Naive thymus-derived CD4-positive, alpha-beta T cell (primary cell): ENCODE measurements at regions not wholly inside any gene's neighbourhood (a gene's known extent, or its start where the extent isn't known, plus 50 kb on each side); places are given as distances from the start of the nearest gene placed in this dataset.

Experiments used
- ATAC-seq: fragments of 150-1000 bp; cut with Tn5 transposase; 2 replicates; pipeline ENCODE4 v1.10.0; 2021; ENCODE audit warnings: mild to moderate bottlenecking, moderate library complexity
- CTCF ChIA-PET: fragments of 350-600 bp; sonication (Branson Sonifier 250); formaldehyde crosslinking; loops from one replicate; lab custom pipeline; 2021; ENCODE audit warnings: antibody characterized with exemption; lab: Charles Lee
- POLR2A ChIA-PET: fragments of 350-600 bp; sonication (Branson Sonifier 250); formaldehyde crosslinking; loops from one replicate; lab custom pipeline; 2021; ENCODE audit warnings: antibody characterized with exemption, inconsistent platforms; lab: Charles Lee
- DNase-seq, 9 donors: peaks; one replicate each; pipeline versions ENCODE4 v3.0.0 to v3.0.0-alpha.2; 2020 to 2022; ENCODE audit warnings: mixed read lengths in 1 of 9
- H3K27ac ChIP-seq: one replicate; pipeline ENCODE4 v1.7.0; 2013; ENCODE audit warnings: mild to moderate bottlenecking, low read depth, low read length, moderate library complexity
- H3K27me3 ChIP-seq, 2 donors: one replicate each; pipeline ENCODE4 v1.7.0; 2013; ENCODE audit warnings: low read length in 2 of 2, mild to moderate bottlenecking in 2 of 2, moderate library complexity in 2 of 2; ENCODE audit not compliant: control insufficient read depth in 2 of 2, insufficient read depth in 2 of 2
- H3K36me3 ChIP-seq, 3 experiments: 1 replicate in 2 of 3; 2 replicates in 1 of 3; pipeline ENCODE4 v1.7.0; 2013; ENCODE audit warnings: low read length in 3 of 3, mild to moderate bottlenecking in 3 of 3, moderate library complexity in 1 of 3; ENCODE audit not compliant: insufficient read depth in 3 of 3, control insufficient read depth in 2 of 3
- H3K4me1 ChIP-seq, 2 donors: one replicate each; pipeline ENCODE4 v1.7.0; 2013; ENCODE audit warnings: low read length in 2 of 2, mild to moderate bottlenecking in 2 of 2, moderate library complexity in 1 of 2; ENCODE audit not compliant: control insufficient read depth in 2 of 2, insufficient read depth in 2 of 2
- H3K4me3 ChIP-seq: 2 replicates; pipeline ENCODE4 v1.7.0; 2013; ENCODE audit warnings: mild to moderate bottlenecking, low read length
- H3K9me3 ChIP-seq, 3 experiments: 1 replicate in 2 of 3; 2 replicates in 1 of 3; pipeline ENCODE4 v1.7.0; 2013; ENCODE audit warnings: low read length in 3 of 3; ENCODE audit not compliant: control insufficient read depth in 2 of 3
- H3K27ac Mint-ChIP-seq, 9 donors: one replicate each; pipeline ENCODE4 v1.8.0; 2020 to 2022; ENCODE audit warnings: mixed read lengths in 9 of 9, mild to moderate bottlenecking in 8 of 9, moderate library complexity in 5 of 9, inconsistent platforms in 2 of 9
- H3K27me3 Mint-ChIP-seq, 5 donors: one replicate each; pipeline ENCODE4 v1.8.0; 2021 to 2022; ENCODE audit warnings: mixed read lengths in 5 of 5, mild to moderate bottlenecking in 1 of 5
- H3K36me3 Mint-ChIP-seq, 5 donors: one replicate each; pipeline ENCODE4 v1.8.0; 2020 to 2022; ENCODE audit warnings: mixed read lengths in 5 of 5, mild to moderate bottlenecking in 3 of 5, inconsistent platforms in 1 of 5
- H3K4me1 Mint-ChIP-seq, 7 donors: one replicate each; pipeline ENCODE4 v1.8.0; 2020 to 2022; ENCODE audit warnings: mixed read lengths in 7 of 7, mild to moderate bottlenecking in 3 of 7, inconsistent platforms in 1 of 7
- H3K4me3 Mint-ChIP-seq, 10 donors: one replicate each; pipeline ENCODE4 v1.8.0; 2020 to 2022; ENCODE audit warnings: mild to moderate bottlenecking in 10 of 10, mixed read lengths in 10 of 10, moderate library complexity in 6 of 10, inconsistent platforms in 2 of 10
- H3K9me3 Mint-ChIP-seq, 11 donors: one replicate each; pipeline ENCODE4 v1.8.0; 2020 to 2022; ENCODE audit warnings: mixed read lengths in 11 of 11, mild to moderate bottlenecking in 4 of 11, inconsistent platforms in 1 of 11, moderate library complexity in 1 of 11
- intact Hi-C, 2 donors: fragments of 100-400 bp; cut with micrococcal nuclease; formaldehyde crosslinking; loops; one replicate each; pipeline ENCODE4 v1.15.1; 2023

GRCh38 chr1:195568389-195568788 is 1039.9 kb downstream of the KCNT2 start:
- no peak overlapping the region for H3K27ac ChIP-seq
- Mint-ChIP-seq H3K4me3 (no peak overlapping the region), H3K27me3 (no peaks in the 10 kb centered on the region), H3K4me1 (no peaks in the 10 kb centered on the region), H3K36me3 (no peaks in the 10 kb centered on the region), H3K9me3 (peaks cover 0 to 9% (median 0%) of the 10 kb centered on the region in 11 donors), H3K27ac (no peak overlapping the region)
- no peak for DNase-seq
- ChIA-PET CTCF (no interaction called here), POLR2A (no interaction called here)
- H3K4me3 ChIP-seq = no peak overlapping the region
- no peaks in the 10 kb centered on the region for H3K4me1 ChIP-seq
- ATAC-seq = no peak
- intact Hi-C loops = no loop called here
- no peaks in the 10 kb centered on the region for H3K9me3 ChIP-seq
- H3K27me3 ChIP-seq = no peaks in the 10 kb centered on the region
- H3K36me3 ChIP-seq = no peaks in the 10 kb centered on the region

- no peaks in the 10 kb centered on the region for H3K4me1 ChIP-seq
- no peak overlapping the region for H3K27ac ChIP-seq
- H3K4me1 Mint-ChIP-seq = no peaks in the 10 kb centered on the region
- H3K4me3 ChIP-seq = no peak overlapping the region
- no peaks in the 10 kb centered on the region for H3K9me3 ChIP-seq
- ChIA-PET CTCF (no interaction called here), POLR2A (no interaction called here)
- H3K36me3 ChIP-seq = no peaks in the 10 kb centered on the region
- ATAC-seq = no peak
- no peaks in the 10 kb centered on the region for H3K27me3 ChIP-seq
- intact Hi-C loops = no loop called here
- H3K4me3 Mint-ChIP-seq = peak overlapping the region in 1 of 10 donors; percentile 26
- H3K27ac Mint-ChIP-seq = no peak overlapping the region
- no peaks in the 10 kb centered on the region for H3K36me3 Mint-ChIP-seq
- H3K9me3 Mint-ChIP-seq = peaks cover 0 to 12% (median 0%) of the 10 kb centered on the region in 11 donors
- DNase-seq = no peak
- H3K27me3 Mint-ChIP-seq = no peaks in the 10 kb centered on the region
Observed at GRCh38 chr1:195562074-195562473, 1046.2 kb downstream of the KCNT2 start.

DNA sequence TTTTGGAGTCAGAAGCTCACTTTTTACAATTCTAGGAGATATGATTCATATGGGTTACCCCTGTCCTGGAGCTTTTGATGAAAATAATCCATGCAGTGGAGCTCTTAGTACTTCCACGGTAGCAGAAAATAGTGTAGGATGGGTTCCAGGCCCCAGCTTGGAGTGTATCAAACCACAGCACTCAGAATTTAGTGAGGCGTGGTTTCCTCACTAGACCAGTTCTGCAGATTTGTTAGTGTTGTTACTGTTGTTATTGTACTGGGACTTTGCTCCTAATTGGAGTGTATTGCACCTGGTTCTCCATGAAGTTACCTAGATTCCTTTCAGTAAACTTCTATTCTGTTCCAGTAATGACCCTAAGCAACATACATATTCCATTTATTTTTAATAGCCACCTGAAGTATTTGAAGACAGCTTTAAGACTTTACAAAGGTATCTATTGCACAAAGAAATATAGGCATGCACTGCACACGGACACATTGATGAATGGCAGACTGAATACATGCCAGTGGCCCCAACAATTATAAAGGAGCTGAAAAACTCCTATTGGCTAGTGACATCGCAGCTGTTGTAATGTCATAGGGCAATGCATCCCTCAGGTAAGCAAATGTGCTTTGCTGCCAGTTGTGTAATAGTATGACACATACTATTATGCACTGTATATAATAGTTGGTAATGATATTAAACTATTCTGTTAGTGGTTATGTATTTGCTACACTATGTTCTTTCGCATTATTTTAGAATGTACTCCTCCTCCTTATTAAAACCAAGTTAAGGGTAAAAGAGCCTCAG is 1058.0 kb downstream of the KCNT2 start:
- intact Hi-C loops = no loop called here
- H3K27me3 ChIP-seq = no peaks in the 10 kb centered on the region
- Mint-ChIP-seq H3K9me3 (peaks cover 0 to 5% (median 0%) of the 10 kb centered on the region in 11 donors), H3K27me3 (no peaks in the 10 kb centered on the region), H3K36me3 (no peaks in the 10 kb centered on the region), H3K4me1 (no peaks in the 10 kb centered on the region), H3K27ac (no peak overlapping the region), H3K4me3 (no peak overlapping the region)
- ATAC-seq (no peak), DNase-seq (no peak)
- CTCF ChIA-PET = no interaction called here
- POLR2A ChIA-PET = no interaction called here
- H3K36me3 ChIP-seq = no peaks in the 10 kb centered on the region
- no peaks in the 10 kb centered on the region for H3K4me1 ChIP-seq
- H3K4me3 ChIP-seq = no peak overlapping the region
- H3K27ac ChIP-seq = no peak overlapping the region
- H3K9me3 ChIP-seq = no peaks in the 10 kb centered on the region

DNA sequence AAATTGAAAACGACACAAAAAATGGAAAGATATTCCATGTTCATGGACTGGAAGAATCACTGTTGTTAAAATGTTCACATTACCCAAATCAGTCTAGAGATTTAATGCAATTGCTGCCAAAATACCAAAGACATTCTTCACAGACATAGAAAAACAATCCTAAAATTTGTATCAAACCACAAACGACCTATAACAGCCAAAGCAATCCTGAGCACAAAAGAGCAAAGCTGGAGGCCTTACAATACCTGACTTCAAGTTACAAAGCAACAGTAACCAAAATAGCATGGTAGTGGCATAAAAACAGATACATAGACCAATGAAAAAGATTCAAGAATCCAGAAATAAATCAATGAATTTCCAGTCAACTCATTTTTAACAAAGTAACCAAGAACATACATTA is 1077.3 kb downstream of the KCNT2 start:
- POLR2A ChIA-PET = no interaction called here
- Histone ChIP-seq H3K27ac (no peak overlapping the region), H3K9me3 (no peaks in the 10 kb centered on the region), H3K4me1 (no peaks in the 10 kb centered on the region), H3K4me3 (no peak overlapping the region), H3K36me3 (no peaks in the 10 kb centered on the region), H3K27me3 (no peaks in the 10 kb centered on the region)
- H3K9me3 Mint-ChIP-seq = peaks cover 0 to 13% (median 1%) of the 10 kb centered on the region in 11 donors
- H3K4me1 Mint-ChIP-seq = no peaks in the 10 kb centered on the region
- DNase-seq (no peak), ATAC-seq (no peak)
- no peak overlapping the region for H3K4me3 Mint-ChIP-seq
- H3K27me3 Mint-ChIP-seq = no peaks in the 10 kb centered on the region
- CTCF ChIA-PET = no interaction called here
- H3K36me3 Mint-ChIP-seq = no peaks in the 10 kb centered on the region
- no peak overlapping the region for H3K27ac Mint-ChIP-seq
- intact Hi-C loops = no loop called here

DNA sequence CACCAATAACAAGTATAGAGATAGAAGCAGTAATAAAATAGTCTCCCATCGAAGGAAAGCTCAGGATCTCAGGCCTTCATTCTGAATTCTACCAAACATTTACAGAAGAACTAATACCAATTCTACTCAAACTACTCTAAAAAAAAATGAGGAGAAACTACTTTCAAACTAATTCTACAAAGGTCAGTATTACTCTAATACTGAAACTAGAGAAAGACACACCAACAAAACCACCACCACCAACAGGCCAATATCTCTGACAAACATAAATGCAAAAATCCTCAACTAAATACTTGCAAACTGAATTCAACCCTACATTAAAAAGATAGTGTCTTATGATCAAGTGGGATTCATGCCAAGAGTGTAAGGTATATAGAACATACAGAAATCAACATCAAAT is 1078.4 kb downstream of the KCNT2 start:
- no peak for ATAC-seq
- no peak overlapping the region for H3K27ac ChIP-seq
- H3K27me3 ChIP-seq = no peaks in the 10 kb centered on the region
- DNase-seq = no peak
- Mint-ChIP-seq H3K36me3 (no peaks in the 10 kb centered on the region), H3K27ac (no peak overlapping the region), H3K4me3 (no peak overlapping the region), H3K4me1 (no peaks in the 10 kb centered on the region), H3K9me3 (peaks cover 0 to 17% (median 3%) of the 10 kb centered on the region in 11 donors), H3K27me3 (no peaks in the 10 kb centered on the region)
- no peaks in the 10 kb centered on the region for H3K4me1 ChIP-seq
- ChIA-PET POLR2A (no interaction called here), CTCF (no interaction called here)
- no peak overlapping the region for H3K4me3 ChIP-seq
- H3K9me3 ChIP-seq = no peaks in the 10 kb centered on the region
- intact Hi-C loops = no loop called here
- H3K36me3 ChIP-seq = no peaks in the 10 kb centered on the region

DNA sequence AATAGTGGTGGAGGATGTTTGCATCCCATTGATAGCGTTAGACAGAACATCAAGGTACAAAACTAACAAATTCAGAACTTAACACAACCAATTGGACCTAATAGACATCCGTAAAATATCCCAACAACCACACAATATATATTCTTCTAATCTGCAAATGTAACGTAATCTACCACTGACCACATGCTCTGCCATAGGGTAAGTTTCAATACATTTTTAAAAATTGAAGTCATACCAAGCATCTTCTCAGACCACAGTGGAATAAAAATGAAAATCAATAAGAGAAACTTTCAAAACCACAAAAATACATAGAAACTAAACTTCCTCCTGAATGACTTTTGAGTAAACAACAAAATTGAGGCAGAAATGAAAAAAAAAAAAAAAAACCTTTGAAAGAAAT is 1087.5 kb downstream of the KCNT2 start:
- ChIA-PET POLR2A (no interaction called here), CTCF (no interaction called here)
- Mint-ChIP-seq H3K4me1 (no peaks in the 10 kb centered on the region), H3K27me3 (no peaks in the 10 kb centered on the region), H3K4me3 (no peak overlapping the region), H3K9me3 (peaks cover 0 to 14% (median 4%) of the 10 kb centered on the region in 11 donors), H3K36me3 (no peaks in the 10 kb centered on the region), H3K27ac (no peak overlapping the region)
- intact Hi-C loops = no loop called here
- no peak overlapping the region for H3K4me3 ChIP-seq
- no peaks in the 10 kb centered on the region for H3K27me3 ChIP-seq
- H3K4me1 ChIP-seq = no peaks in the 10 kb centered on the region
- no peaks in the 10 kb centered on the region for H3K9me3 ChIP-seq
- no peaks in the 10 kb centered on the region for H3K36me3 ChIP-seq
- ATAC-seq (no peak), DNase-seq (no peak)
- no peak overlapping the region for H3K27ac ChIP-seq

DNA sequence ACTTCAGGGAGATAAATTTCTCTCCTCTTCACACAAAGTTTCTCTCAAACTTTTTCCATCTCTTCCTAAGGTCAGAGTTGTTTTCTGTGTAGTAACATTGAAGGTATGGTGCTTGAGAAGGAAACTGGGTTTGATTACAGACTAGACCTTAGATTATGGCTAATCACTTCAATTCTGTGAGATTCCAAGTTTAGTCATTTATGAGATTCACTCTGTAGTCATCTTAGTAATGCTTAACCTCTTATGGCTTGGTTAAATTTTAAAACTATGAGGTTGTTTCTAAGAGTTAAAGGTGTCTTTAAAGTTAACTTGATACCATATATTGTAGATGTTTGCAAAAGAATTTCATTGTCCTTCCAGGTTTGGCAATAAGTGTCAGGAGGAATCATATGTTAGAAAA is 1092.2 kb downstream of the KCNT2 start:
- no peaks in the 10 kb centered on the region for H3K9me3 ChIP-seq
- Mint-ChIP-seq H3K4me3 (no peak overlapping the region), H3K27ac (no peak overlapping the region), H3K9me3 (peaks cover 0 to 9% (median 0%) of the 10 kb centered on the region in 11 donors), H3K27me3 (no peaks in the 10 kb centered on the region), H3K36me3 (no peaks in the 10 kb centered on the region), H3K4me1 (no peaks in the 10 kb centered on the region)
- H3K27me3 ChIP-seq = no peaks in the 10 kb centered on the region
- H3K27ac ChIP-seq = no peak overlapping the region
- H3K4me1 ChIP-seq = no peaks in the 10 kb centered on the region
- DNase-seq (no peak), ATAC-seq (no peak)
- intact Hi-C loops = no loop called here
- POLR2A ChIA-PET = no interaction called here
- H3K4me3 ChIP-seq = no peak overlapping the region
- no peaks in the 10 kb centered on the region for H3K36me3 ChIP-seq
- CTCF ChIA-PET = no interaction called here
